ENCODE measurements at regions not wholly inside any gene's neighbourhood (a gene's known extent, or its start where the extent isn't known, plus 50 kb on each side); places are given as distances from the start of the nearest gene placed in this dataset.
A peak's percentile ranks its signal among the peaks of the same experiment; 100 is the strongest.

- intact Hi-C loops (cut with micrococcal nuclease; ENCODE audit: unreplicated experiment) = no loop called here
- BruUV-seq (replicated peaks) = no TSS peak
- H3K27me3 ChIP-seq (ENCODE audit: control insufficient read depth, insufficient read depth, low read length) = no peaks in the 10 kb centered on the region
- H3K36me3 ChIP-seq (ENCODE audit: control insufficient read depth, insufficient read depth, low read length) = no peaks in the 10 kb centered on the region
- TF ChIP-seq SIN3A (IDR thresholded peaks at IDR 0.05; ENCODE audit: borderline replicate concordance, insufficient read depth, low read depth, low read length) (no peak), TCF7L2 (IDR thresholded peaks at IDR 0.05; ENCODE audit: low read depth, low read length) (no peak), POLR2AphosphoS5 (IDR thresholded peaks at IDR 0.05; ENCODE audit: low read depth, low read length) (no peak), REST (IDR thresholded peaks at IDR 0.05; ENCODE audit: insufficient read depth in 1 of 2, low read depth in 2 of 2, low read length in 1 of 2) (no peak), CTCF (IDR thresholded peaks at IDR 0.05) (no peak)
- DNase-seq (ENCODE audit: low read depth, low spot score) (no peak), ATAC-seq (no peak)
- H3K27ac ChIP-seq (ENCODE audit: low read length) = no peak overlapping the region
- H3K9me3 ChIP-seq (ENCODE audit: control insufficient read depth, insufficient read depth, low read depth, low read length) = peaks cover 5% of the 10 kb centered on the region; the same call in 1 of the 2 replicates
- POLR2A ChIA-PET = no interaction called here
- H3K4me1 ChIP-seq (ENCODE audit: control insufficient read depth, insufficient read depth, low read length) = no peaks in the 10 kb centered on the region
- H3K4me3 ChIP-seq (ENCODE audit: low read depth in 2 of 2, low read length in 2 of 2) = no peak overlapping the region
- CTCF ChIA-PET = interaction anchor here (0.6 kb wide), 1 partner anchor 418 kb away, joined by 3 read pairs; no protein-coding TSS in a partner anchor
- in situ Hi-C loops (cut with HindIII; ENCODE audit: low pct_unique_long_range_greater_than_20kb, low sequenced_read_pairs) = no loop called here
Observed at GRCh38 chr2:43123486-43123885, 102.9 kb downstream of the ZFP36L2 start.

GRCh38 chr2:43123028-43123427 lies 103.4 kb downstream of the ZFP36L2 start:
- Histone ChIP-seq H3K36me3 (ENCODE audit: control insufficient read depth, insufficient read depth, low read length) (no peaks in the 10 kb centered on the region), H3K4me1 (ENCODE audit: control insufficient read depth, insufficient read depth, low read length) (no peaks in the 10 kb centered on the region), H3K9me3 (ENCODE audit: control insufficient read depth, insufficient read depth, low read depth, low read length) (peaks cover 5% of the 10 kb centered on the region; the same call in 1 of the 2 replicates), H3K4me3 (ENCODE audit: low read depth in 2 of 2, low read length in 2 of 2) (no peak overlapping the region), H3K27ac (ENCODE audit: low read length) (peak overlapping the region; percentile 39; the same call in 1 of the 2 replicates), H3K27me3 (ENCODE audit: control insufficient read depth, insufficient read depth, low read length) (no peaks in the 10 kb centered on the region)
- intact Hi-C loops (cut with micrococcal nuclease; ENCODE audit: unreplicated experiment) (no loop called here), in situ Hi-C loops (cut with HindIII; ENCODE audit: low pct_unique_long_range_greater_than_20kb, low sequenced_read_pairs) (no loop called here)
- ChIA-PET CTCF (interaction anchor here (0.6 kb wide), 1 partner anchor 419 kb away, joined by 3 read pairs; no protein-coding TSS in a partner anchor), POLR2A (no interaction called here)
- DNase-seq (ENCODE audit: low read depth, low spot score) (no peak), ATAC-seq (no peak)
- BruUV-seq (replicated peaks) = no TSS peak
- TF ChIP-seq REST (IDR thresholded peaks at IDR 0.05; ENCODE audit: insufficient read depth in 1 of 2, low read depth in 2 of 2, low read length in 1 of 2) = no peak
- TF ChIP-seq SIN3A (IDR thresholded peaks at IDR 0.05; ENCODE audit: borderline replicate concordance, insufficient read depth, low read depth, low read length) = no peak
- TF ChIP-seq POLR2AphosphoS5 (IDR thresholded peaks at IDR 0.05; ENCODE audit: low read depth, low read length) = no peak
- TF ChIP-seq CTCF (IDR thresholded peaks at IDR 0.05) = no peak

Measured in Panc1 (cell line).